Uterus (tissue), 2 donors: ENCODE measurements at regions not wholly inside any gene's neighbourhood (a gene's known extent, or its start where the extent isn't known, plus 50 kb on each side); places are given as distances from the start of the nearest gene placed in this dataset.

Experiments used
- POLR2A ChIP-seq, 2 donors: fragments of 450-650 bp; IDR thresholded peaks; one replicate each; pipeline ENCODE4 v1.6.1; 2016; ENCODE audit warnings: antibody characterized with exemption in 2 of 2, mild to moderate bottlenecking in 1 of 2, moderate library complexity in 1 of 2
- TF ChIP-seq, protein P1 (sequence below), 4 experiments: fragments of 200-600 bp in 2 of 4; fragments of 450-650 bp in 2 of 4; sonication (generic) in 2 of 4; IDR thresholded peaks; one replicate each; pipeline ENCODE4 v1.5.1; 2016 to 2019; ENCODE audit warnings: antibody characterized with exemption in 4 of 4, mild to moderate bottlenecking in 2 of 4, moderate library complexity in 1 of 4

DNA sequence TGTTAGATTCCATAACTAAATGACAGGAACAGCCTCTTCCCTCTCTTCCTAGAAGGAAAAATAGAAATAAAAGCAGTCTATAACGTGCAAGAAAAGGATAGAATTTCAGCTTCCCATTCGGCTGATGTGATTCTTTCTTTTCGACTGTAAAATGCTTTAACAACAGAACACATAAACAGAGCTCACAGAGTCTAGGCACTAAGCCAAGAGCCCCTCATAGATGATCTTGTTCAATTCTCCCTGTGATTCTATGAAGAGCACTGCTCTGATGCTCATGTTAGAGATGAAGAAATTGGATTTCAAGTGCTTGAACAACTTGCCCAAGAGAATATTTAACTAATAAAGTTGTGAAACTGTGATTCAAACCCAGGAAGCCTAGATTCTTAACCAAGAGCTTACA is 232.7 kb downstream of the RPAP3 start:
- TF ChIP-seq, protein P1, sequence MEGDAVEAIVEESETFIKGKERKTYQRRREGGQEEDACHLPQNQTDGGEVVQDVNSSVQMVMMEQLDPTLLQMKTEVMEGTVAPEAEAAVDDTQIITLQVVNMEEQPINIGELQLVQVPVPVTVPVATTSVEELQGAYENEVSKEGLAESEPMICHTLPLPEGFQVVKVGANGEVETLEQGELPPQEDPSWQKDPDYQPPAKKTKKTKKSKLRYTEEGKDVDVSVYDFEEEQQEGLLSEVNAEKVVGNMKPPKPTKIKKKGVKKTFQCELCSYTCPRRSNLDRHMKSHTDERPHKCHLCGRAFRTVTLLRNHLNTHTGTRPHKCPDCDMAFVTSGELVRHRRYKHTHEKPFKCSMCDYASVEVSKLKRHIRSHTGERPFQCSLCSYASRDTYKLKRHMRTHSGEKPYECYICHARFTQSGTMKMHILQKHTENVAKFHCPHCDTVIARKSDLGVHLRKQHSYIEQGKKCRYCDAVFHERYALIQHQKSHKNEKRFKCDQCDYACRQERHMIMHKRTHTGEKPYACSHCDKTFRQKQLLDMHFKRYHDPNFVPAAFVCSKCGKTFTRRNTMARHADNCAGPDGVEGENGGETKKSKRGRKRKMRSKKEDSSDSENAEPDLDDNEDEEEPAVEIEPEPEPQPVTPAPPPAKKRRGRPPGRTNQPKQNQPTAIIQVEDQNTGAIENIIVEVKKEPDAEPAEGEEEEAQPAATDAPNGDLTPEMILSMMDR (IDR thresholded peaks at IDR 0.05), result no peak
- TF ChIP-seq POLR2A (IDR thresholded peaks at IDR 0.05), result no peak
